Sigmoid colon (tissue), 4 donors: ENCODE measurements at regions not wholly inside any gene's neighbourhood (a gene's known extent, or its start where the extent isn't known, plus 50 kb on each side); places are given as distances from the start of the nearest gene placed in this dataset.

Experiments
- POLR2AphosphoS5 ChIP-seq, 4 donors: sonication (generic); formaldehyde crosslinking; IDR thresholded peaks; one replicate each; pipeline ENCODE4 v1.6.1; 2017; ENCODE audit warnings: antibody characterized with exemption in 4 of 4
- TF ChIP-seq, protein P1 (sequence below), 4 experiments: fragments of 450-650 bp in 3 of 4; fragments of 200-600 bp in 1 of 4; IDR thresholded peaks; one replicate each; pipeline ENCODE4 v1.5.1; 2016 to 2019; ENCODE audit warnings: antibody characterized with exemption in 4 of 4, mild to moderate bottlenecking in 3 of 4, moderate library complexity in 2 of 4

DNA sequence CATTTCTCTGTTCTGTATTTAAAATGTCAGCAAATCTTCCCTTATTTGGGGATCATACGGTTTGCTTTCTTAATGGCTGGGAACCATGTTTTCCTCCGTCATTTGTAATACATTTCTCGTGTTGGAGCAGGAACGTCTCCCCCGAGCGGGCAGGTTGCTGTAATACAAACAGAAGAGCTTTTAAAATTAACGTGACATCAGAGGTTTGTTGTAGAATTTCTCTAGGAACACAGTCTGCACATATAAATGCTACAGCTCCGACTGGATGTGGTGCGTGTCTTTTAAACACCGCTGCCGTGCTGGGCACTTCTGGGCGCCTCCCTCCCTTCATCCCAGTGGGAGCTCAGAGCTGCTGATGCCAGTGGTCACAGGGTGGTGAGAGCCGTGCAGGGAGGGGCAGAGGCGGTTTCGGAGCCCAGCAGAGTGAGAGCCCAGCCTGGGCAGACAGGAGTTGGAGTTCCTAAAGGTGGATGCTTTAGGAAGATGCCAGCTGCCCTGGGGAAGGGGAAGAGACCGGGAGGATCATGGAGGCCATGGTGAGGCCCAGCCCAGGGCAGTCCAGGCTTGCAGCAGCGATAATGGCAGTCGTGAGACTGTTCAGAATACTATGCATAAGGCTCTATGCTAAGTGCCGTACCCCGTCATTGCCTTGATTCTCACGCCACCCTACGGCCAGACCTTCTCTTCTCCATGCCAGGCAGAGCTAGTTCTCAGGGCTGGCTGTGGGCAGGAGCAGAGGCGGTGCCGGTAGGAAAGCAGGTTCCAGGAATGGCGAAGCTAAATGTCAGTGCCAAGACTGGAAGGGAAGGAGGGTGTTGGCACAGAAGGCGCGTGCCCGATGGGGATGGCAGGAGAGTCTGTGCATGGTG lies 96.2 kb downstream of the GLRX3 start:
- TF ChIP-seq, protein P1, sequence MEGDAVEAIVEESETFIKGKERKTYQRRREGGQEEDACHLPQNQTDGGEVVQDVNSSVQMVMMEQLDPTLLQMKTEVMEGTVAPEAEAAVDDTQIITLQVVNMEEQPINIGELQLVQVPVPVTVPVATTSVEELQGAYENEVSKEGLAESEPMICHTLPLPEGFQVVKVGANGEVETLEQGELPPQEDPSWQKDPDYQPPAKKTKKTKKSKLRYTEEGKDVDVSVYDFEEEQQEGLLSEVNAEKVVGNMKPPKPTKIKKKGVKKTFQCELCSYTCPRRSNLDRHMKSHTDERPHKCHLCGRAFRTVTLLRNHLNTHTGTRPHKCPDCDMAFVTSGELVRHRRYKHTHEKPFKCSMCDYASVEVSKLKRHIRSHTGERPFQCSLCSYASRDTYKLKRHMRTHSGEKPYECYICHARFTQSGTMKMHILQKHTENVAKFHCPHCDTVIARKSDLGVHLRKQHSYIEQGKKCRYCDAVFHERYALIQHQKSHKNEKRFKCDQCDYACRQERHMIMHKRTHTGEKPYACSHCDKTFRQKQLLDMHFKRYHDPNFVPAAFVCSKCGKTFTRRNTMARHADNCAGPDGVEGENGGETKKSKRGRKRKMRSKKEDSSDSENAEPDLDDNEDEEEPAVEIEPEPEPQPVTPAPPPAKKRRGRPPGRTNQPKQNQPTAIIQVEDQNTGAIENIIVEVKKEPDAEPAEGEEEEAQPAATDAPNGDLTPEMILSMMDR (IDR thresholded peaks at IDR 0.05): no peak
- no peak for TF ChIP-seq POLR2AphosphoS5 (IDR thresholded peaks at IDR 0.05)
